ENCODE measurements at regions not wholly inside any gene's neighbourhood (a gene's known extent, or its start where the extent isn't known, plus 50 kb on each side); places are given as distances from the start of the nearest gene placed in this dataset.

GRCh38 chr3:66912306-66912705 is 85.8 kb upstream of the KBTBD8 start:
- TF ChIP-seq POLR2A (IDR thresholded peaks at IDR 0.05) (no peak), CTCF (IDR thresholded peaks at IDR 0.05) (no peak), POLR2AphosphoS5 (IDR thresholded peaks at IDR 0.05) (no peak), EP300 (IDR thresholded peaks at IDR 0.05) (no peak)
